ENCODE measurements at regions not wholly inside any gene's neighbourhood (a gene's known extent, or its start where the extent isn't known, plus 50 kb on each side); places are given as distances from the start of the nearest gene placed in this dataset.

GRCh38 chr7:25572423-25572822 lies 344.1 kb upstream of the NPVF start:
- no peak for TF ChIP-seq CTCF (IDR thresholded peaks at IDR 0.05; ENCODE audit: poor library complexity, severe bottlenecking)
- TF ChIP-seq RAD21 (conservative IDR thresholded peaks at IDR 0.05): no peak
- no peak for TF ChIP-seq SMC3 (conservative IDR thresholded peaks at IDR 0.05; ENCODE audit: poor library complexity)
- TF ChIP-seq EZH2 (IDR thresholded peaks at IDR 0.05; ENCODE audit: borderline replicate concordance, insufficient read depth, low read length, poor library complexity, severe bottlenecking): no peak
- no peak for TF ChIP-seq POLR2AphosphoS5 (IDR thresholded peaks at IDR 0.05)
- TF ChIP-seq TAF1 (IDR thresholded peaks at IDR 0.05; ENCODE audit: low read depth): no peak

Measured in neural cell (in vitro differentiated cells).